GM19328 (cell line): ENCODE measurements at regions not wholly inside any gene's neighbourhood (a gene's known extent, or its start where the extent isn't known, plus 50 kb on each side); places are given as distances from the start of the nearest gene placed in this dataset.

ENCODE experiments used
- ATAC-seq: cut with Tn5 transposase; IDR thresholded peaks from one replicate; pipeline ENCODE4 v1.9.1; 2021; ENCODE audit warnings: mild to moderate bottlenecking, moderate library complexity; ENCODE audit not compliant: unreplicated experiment

GRCh38 chr6:2563635-2564034, 187.1 kb downstream of the MYLK4 start:
- ATAC-seq: peak; percentile 70

- ATAC-seq: no peak
These were observed 187.8 kb downstream of the MYLK4 start for GRCh38 chr6:2562721-2563451.

DNA sequence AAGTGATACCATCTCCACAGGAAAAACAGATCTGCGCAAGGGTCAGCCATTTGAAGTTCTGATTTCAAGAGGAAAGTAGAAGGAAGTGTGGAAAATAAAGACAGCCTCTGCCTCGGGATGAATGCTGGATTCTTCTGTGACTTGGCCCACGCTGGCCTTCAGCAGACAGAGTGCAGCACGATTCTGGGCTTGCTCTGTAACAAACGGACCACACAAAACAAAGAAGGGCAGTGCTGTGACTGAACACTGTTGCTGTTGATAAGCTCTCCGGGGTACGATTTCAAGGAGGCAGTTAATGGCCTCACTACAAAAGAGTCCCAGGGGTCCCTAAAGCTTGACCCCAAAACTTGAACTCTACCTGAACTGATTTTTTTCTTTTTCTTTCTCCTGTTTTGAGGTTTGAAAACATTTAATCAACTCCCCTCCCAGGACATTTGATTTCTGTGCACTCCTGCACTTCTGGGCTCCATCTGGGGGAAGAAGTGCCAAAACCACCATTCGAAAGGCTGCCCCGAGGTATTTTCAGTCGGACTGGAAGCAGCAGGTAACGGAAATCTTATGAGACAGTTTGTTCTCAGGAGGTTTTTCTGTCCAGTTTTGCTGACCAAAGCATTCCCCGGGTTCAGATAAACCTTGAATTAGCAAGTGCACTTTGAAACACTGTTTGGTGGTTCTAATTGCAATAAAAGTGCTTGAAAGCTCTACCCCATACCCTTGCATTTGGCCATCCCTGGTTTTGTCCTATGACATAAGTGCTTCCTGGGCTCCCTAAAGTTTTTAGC, 189.6 kb downstream of the MYLK4 start:
- no peak for ATAC-seq

DNA sequence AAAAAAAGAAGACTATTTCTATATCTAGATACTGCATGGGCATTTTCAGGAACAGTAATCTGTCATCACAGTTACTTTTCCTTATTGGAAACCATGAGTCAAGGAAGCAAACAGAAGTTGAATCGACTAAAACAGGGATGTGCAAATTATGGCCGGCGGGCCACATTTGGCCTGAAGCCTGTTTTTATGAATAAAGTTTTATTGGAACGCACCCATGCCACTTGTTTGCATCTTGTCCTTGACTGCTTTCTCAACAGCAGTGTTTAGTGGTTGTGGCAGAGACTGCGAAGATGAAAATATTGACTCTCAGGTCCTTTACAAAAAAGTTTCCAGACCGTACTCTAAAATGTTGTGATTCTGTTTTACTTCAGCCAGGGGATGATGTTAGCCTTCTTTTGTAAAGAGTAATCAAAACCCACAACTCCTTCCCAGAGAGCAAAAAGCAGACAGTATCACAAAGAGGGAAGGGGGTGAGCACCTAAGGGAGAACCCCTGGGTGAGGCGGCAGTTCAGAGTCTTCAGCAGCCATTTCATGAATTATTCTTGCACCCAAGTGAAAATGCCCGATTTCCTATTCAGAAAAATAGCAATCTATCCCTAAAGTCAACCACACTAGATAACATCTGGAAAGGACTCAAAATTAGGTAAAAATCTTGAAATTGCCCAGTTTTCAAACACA, 190.4 kb downstream of the MYLK4 start:
- ATAC-seq: no peak

DNA sequence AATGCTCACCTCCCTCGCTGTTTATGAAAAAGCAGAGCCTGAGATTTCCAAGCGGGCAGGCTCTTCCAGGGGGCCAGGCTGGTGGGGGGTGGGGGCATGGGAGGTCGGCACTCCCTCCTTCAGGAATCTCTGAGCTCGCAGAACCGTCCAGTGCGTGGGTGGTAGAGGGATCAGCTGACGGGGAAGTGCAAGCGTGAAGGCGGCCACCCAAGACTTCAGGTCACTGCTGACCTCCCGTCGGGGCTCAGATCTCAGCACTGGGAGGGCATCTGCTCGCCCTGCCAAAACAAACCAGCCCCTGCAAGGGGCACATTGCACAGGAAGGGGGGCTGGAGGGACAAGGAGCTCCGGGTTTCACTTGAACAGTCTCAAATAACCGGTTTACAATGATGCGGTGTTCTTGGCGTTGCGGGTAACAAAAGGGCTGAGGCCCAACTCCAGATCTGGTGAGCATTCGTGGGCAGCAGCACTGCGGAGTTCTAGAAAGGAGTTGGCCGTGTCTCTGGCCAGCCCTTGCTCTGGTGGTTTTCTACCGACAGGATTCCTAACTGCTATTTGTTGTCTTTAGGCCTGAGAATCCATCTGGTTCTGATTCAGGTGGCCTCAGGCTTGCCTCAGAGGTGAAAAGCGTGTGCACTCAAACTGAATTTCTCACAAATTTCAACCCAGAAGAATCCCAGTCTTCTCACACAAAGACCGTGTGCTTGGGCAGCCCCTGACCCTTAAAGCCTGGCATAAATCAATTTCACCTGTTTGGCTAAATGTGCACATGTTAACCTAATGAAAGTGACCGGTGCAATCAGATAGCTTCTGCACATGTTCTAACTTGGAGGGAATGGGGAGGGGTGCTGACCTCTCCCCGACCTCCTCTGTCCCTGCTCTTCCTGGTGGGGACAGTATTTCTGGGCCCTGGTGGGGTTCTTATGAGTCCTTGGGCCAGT, 191.6 kb downstream of the MYLK4 start:
- ATAC-seq: no peak

- ATAC-seq: no peak
These were observed 192.5 kb downstream of the MYLK4 start for GRCh38 chr6:2558098-2558680.

GRCh38 chr6:2557181-2557720, 193.5 kb downstream of the MYLK4 start:
- no peak for ATAC-seq

GRCh38 chr6:2556761-2557160, 194.0 kb downstream of the MYLK4 start:
- ATAC-seq: no peak

DNA sequence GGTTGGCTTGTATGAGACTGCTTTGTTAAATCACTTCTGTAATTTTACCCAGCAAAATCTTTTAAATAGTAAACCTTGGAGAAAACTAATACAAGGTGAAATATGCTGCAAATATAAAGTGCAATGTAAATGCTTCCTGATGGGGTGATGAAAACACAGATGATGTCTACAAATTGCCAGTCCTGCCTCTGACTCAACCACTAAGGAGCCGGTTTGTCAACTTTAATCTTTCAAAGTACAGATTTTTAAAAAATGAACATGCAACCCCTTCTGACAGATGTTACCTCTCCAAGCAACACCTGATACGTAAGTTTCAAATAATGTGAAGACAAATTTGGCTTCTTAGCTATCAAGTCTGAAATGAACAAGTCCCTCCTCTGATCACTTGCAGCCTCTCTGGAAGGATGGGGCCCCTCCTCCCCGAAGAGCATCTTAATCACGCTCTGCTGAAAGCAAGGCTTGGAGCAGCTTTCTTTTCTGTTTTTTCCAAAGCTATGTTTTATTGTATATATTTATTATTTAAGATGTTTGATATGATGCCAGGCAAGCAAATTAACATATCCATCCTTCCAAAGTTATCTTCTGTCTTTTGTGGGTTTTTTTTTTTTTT, 196.0 kb downstream of the MYLK4 start:
- ATAC-seq: no peak

- ATAC-seq: no peak
These were observed 198.1 kb downstream of the MYLK4 start for GRCh38 chr6:2552526-2553154.

DNA sequence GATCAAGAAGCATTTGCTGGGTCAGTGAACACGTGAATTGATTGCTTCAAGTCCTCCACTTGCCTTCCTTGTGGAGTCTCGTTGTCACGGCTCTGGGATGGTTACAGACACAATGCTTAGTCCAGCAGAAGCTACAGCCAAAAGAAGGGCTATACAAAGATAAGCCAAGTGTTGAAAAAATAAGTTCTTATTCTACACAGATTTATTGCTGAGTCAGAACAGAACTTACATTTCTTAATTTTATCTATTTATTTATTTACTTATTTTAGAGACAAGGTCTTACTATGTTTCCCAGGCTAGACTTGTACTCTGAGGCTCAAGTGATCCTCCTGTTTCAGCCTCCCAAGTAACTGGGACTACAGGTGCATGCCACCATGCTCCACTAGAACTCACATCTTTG, 199.0 kb downstream of the MYLK4 start:
- no peak for ATAC-seq

GRCh38 chr6:2550247-2550646, 200.5 kb downstream of the MYLK4 start:
- ATAC-seq: no peak

DNA sequence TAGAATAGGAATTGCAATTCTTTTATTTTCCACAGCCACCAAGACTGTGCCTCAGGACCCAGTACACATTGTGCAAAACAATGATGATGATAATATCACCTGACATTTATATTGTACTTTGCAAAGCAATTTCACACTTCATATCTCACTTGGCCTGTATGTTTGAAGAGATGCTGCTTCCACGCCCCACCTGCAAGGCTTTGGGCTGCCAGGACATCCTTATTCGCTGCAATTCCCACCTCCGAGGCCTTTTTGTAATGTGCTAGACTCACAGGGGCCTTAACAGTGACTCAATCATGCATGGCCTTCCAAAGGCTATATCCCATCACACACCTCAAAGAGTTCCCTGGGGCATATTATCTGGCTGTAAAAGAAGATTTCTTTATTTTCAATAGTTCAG, 200.9 kb downstream of the MYLK4 start:
- no peak for ATAC-seq

- ATAC-seq: no peak
These were observed 203.4 kb downstream of the MYLK4 start for GRCh38 chr6:2547355-2547754.

DNA sequence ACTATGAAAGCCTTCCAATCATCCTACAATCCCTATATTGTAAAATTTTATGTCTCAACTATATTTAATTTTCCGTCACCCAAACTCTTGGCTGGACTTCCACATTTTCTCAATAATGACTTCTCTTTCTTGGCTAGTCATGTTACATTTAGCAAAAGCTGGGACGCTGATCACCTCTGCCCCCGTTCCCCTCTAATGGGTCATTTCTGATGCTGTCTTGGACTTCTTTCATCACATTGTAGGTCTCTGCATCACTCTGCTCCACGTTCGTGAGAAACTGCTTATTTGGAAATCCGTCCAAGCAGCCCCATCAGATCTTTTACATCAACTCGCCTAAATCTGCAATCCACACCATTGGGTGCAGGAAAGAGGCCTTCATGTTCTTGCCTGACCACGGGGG, 203.8 kb downstream of the MYLK4 start:
- no peak for ATAC-seq

DNA sequence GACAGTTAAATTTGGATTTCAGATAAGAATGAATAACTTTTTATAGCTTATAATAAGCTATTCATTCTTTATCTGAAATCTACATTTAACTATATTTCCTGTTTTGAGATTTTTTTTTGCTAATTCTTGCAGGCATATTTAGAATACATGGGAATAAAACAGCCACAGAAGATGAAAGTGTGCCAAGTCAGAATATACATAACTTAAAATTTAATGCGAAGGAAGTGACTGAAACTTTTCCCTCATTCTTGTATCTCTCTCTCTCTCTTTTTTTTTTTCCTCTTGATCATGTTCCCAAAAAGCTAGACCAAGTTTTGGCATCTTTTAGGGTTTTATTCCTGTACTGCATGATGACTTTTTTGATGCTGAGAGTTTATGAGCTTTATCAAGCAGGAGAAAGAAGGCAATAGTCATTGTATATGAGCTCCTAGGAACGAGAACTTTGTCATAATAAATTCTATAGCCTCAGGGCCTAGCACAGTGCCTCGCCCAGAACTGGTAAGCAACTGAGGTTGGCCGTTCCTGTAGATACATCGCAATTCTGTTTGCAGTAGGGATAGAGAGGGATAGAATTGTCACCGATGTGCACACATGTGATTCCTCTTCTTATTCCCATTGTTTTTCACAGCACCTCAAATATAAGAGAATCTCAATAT, 205.2 kb downstream of the MYLK4 start:
- no peak for ATAC-seq

DNA sequence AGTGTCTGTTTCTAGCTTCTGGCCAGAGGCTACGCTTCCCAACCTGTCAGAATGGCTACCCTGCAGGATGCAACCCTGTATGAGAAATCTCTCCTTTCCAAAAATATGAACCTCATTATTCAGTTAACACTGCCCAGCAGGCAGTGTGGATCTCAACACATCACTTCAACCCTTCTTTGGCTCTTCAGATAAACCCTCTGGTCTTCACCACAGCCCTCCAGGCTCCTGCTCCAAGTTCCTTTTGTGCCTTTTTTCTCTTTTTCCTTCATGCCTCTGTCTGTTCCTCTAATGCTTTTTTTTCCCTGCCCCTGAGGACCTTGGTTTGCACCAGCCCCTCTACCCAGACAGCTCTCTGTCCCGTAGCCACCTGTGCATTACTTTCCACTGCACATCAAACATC, 207.4 kb downstream of the MYLK4 start:
- ATAC-seq: no peak

- ATAC-seq: peak; percentile 75
These were observed 207.9 kb downstream of the MYLK4 start for GRCh38 chr6:2542858-2543218.
